ENCODE measurements at regions not wholly inside any gene's neighbourhood (a gene's known extent, or its start where the extent isn't known, plus 50 kb on each side); places are given as distances from the start of the nearest gene placed in this dataset.

- TF ChIP-seq POLR2AphosphoS5 (IDR thresholded peaks at IDR 0.05; ENCODE audit: low read depth, low read length) (no peak), POLR2A (IDR thresholded peaks at IDR 0.05; ENCODE audit: low read depth, low read length) (no peak), SPI1 (IDR thresholded peaks at IDR 0.05; ENCODE audit: low read depth, low read length) (no peak)
These were observed 72.9 kb upstream of the SHB start for GRCh38 chr9:38141746-38142591.
